Activated B cell treated with CpG ODN at 0.5 μM for 24 hours (primary cell): ENCODE measurements at regions not wholly inside any gene's neighbourhood (a gene's known extent, or its start where the extent isn't known, plus 50 kb on each side); places are given as distances from the start of the nearest gene placed in this dataset.

Source experiments
- ATAC-seq: fragments of 200-7000 bp; cut with Tn5 transposase; one replicate; pipeline ENCODE4 v1.10.0; 2021; ENCODE audit warnings: low read depth, mild to moderate bottlenecking, moderate library complexity
- CTCF ChIA-PET: fragments of 350-600 bp; sonication (Branson Sonifier 250); formaldehyde crosslinking; loops from one replicate; lab custom pipeline; 2021; ENCODE audit warnings: antibody characterized with exemption; lab: Charles Lee
- POLR2A ChIA-PET: fragments of 350-600 bp; sonication (Branson Sonifier 250); formaldehyde crosslinking; loops from one replicate; lab custom pipeline; 2021; ENCODE audit warnings: antibody characterized with exemption; lab: Charles Lee
- DNase-seq: peaks from one replicate; pipeline ENCODE4 v3.0.0; 2022
- H3K27ac Mint-ChIP-seq: one replicate; pipeline ENCODE4 v1.8.0; 2020; ENCODE audit warnings: mixed read lengths
- H3K27me3 Mint-ChIP-seq: one replicate; pipeline ENCODE4 v1.8.0; 2021; ENCODE audit warnings: mixed read lengths
- H3K36me3 Mint-ChIP-seq: one replicate; pipeline ENCODE4 v1.8.0; 2021; ENCODE audit warnings: low read depth, mixed read lengths
- H3K4me1 Mint-ChIP-seq: one replicate; pipeline ENCODE4 v1.8.0; 2021; ENCODE audit warnings: mixed read lengths
- H3K4me3 Mint-ChIP-seq: one replicate; pipeline ENCODE4 v1.8.0; 2020; ENCODE audit warnings: mild to moderate bottlenecking, mixed read lengths
- H3K9me3 Mint-ChIP-seq: one replicate; pipeline ENCODE4 v1.8.0; 2020; ENCODE audit warnings: mixed read lengths
- intact Hi-C: fragments of 100-400 bp; cut with micrococcal nuclease; formaldehyde crosslinking; loops from one replicate; pipeline ENCODE4 v1.15.1; 2024
- TF ChIP-seq, protein P1 (sequence below): fragments of 200-600 bp; IDR thresholded peaks from one replicate; pipeline ENCODE4 v1.8.0; 2022; ENCODE audit warnings: antibody characterized with exemption, mild to moderate bottlenecking

DNA sequence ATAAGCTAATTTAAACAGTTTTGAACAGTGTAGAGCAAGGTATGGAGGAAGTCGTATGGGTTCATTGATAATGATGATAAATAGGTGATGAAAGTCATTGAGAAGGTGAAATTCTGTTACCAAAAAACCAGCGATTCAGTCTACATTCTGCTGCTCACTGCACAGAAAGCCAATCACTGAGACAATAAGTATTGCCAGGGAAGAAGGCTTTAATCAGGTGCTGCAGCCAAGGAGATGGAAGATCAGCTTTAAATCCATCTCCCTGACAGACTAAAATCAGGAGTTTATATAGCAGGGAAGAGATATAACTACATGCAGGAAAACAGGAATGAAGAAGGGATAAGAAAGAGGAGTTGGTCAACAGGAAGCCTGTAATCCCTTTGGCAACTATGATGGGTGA is 361.3 kb upstream of the C1orf174 start:
- Mint-ChIP-seq H3K27me3 (peaks cover 3% of the 10 kb centered on the region), H3K4me3 (no peak overlapping the region), H3K9me3 (peaks cover 15% of the 10 kb centered on the region), H3K4me1 (no peaks in the 10 kb centered on the region), H3K36me3 (peaks cover 5% of the 10 kb centered on the region), H3K27ac (no peak overlapping the region)
- intact Hi-C loops: no loop called here
- TF ChIP-seq, protein P1, sequence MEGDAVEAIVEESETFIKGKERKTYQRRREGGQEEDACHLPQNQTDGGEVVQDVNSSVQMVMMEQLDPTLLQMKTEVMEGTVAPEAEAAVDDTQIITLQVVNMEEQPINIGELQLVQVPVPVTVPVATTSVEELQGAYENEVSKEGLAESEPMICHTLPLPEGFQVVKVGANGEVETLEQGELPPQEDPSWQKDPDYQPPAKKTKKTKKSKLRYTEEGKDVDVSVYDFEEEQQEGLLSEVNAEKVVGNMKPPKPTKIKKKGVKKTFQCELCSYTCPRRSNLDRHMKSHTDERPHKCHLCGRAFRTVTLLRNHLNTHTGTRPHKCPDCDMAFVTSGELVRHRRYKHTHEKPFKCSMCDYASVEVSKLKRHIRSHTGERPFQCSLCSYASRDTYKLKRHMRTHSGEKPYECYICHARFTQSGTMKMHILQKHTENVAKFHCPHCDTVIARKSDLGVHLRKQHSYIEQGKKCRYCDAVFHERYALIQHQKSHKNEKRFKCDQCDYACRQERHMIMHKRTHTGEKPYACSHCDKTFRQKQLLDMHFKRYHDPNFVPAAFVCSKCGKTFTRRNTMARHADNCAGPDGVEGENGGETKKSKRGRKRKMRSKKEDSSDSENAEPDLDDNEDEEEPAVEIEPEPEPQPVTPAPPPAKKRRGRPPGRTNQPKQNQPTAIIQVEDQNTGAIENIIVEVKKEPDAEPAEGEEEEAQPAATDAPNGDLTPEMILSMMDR: no peak
- ATAC-seq: no peak
- DNase-seq: no peak
- ChIA-PET CTCF (no interaction called here), POLR2A (no interaction called here)

DNA sequence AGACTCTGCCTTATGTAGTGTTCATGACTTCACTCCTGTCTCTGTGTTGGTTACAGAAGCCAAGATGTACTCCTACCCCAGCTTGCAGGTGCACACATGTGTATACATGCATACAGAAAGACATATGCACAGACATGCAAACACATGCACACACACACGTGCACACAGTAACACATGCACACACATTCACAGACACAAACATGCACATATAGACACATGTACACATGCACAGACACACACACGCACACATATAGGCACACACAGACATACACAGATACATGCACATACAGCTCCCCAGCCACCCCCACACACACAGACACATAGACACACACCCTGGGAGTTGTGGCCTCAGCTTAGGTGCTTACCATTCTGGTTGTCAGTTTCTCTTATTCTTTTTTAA is 362.6 kb upstream of the C1orf174 start:
- TF ChIP-seq, protein P1: no peak
- no peak overlapping the region for H3K27ac Mint-ChIP-seq
- peaks cover 3% of the 10 kb centered on the region for H3K27me3 Mint-ChIP-seq
- H3K4me1 Mint-ChIP-seq: peaks cover 6% of the 10 kb centered on the region
- ATAC-seq (no peak), DNase-seq (no peak)
- peaks cover 2% of the 10 kb centered on the region for H3K9me3 Mint-ChIP-seq
- ChIA-PET CTCF (no interaction called here), POLR2A (no interaction called here)
- H3K36me3 Mint-ChIP-seq: peaks cover 2% of the 10 kb centered on the region
- no peak overlapping the region for H3K4me3 Mint-ChIP-seq
- intact Hi-C loops: no loop called here

DNA sequence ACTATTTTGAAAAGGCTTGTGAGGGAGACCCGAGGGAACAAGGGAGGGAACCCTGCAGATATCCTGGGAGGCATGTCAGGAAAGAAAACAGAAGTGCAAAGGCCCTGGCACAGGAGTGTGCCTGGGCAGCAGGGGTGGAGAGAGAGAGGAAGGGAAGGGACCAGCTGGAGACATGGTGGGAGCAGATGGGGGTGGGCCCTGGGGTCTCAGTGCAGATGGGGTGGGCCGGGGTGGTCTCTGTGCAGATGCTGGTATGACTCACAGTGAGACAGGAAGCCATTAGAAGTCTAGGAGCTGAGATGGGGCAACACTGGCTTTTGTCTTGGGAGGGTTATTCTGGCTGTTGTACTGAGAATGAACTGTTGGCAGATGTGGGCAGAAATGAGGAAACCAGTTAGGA is 363.6 kb upstream of the C1orf174 start:
- H3K36me3 Mint-ChIP-seq: no peaks in the 10 kb centered on the region
- no peak for ATAC-seq
- H3K9me3 Mint-ChIP-seq: no peaks in the 10 kb centered on the region
- peaks cover 3% of the 10 kb centered on the region for H3K27me3 Mint-ChIP-seq
- intact Hi-C loops: no loop called here
- H3K4me1 Mint-ChIP-seq: peaks cover 6% of the 10 kb centered on the region
- ChIA-PET CTCF (no interaction called here), POLR2A (no interaction called here)
- TF ChIP-seq, protein P1: no peak
- H3K27ac Mint-ChIP-seq: no peak overlapping the region
- H3K4me3 Mint-ChIP-seq: no peak overlapping the region
- no peak for DNase-seq

DNA sequence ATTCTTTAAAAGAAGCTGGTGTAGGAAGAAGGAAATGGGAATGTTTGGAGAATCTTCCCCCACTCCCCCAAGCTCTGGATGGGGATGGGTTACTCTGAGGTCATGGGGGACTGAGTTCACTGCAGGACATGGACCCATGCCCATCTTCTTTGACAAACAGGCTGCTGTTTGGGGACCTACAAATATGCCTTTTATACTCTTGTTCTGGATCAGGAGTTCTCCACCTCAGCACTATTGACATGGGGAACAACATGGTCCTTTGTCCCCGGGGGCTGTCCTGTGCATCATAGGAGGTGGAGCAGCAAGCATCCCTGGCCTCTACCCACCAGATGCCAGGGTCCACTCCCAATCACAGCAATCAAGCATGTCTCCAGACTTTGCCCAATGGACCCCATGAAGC is 365.8 kb upstream of the C1orf174 start:
- Mint-ChIP-seq H3K4me3 (no peak overlapping the region), H3K4me1 (peaks cover 6% of the 10 kb centered on the region), H3K27ac (no peak overlapping the region), H3K27me3 (peaks cover 3% of the 10 kb centered on the region), H3K9me3 (no peaks in the 10 kb centered on the region), H3K36me3 (no peaks in the 10 kb centered on the region)
- DNase-seq (no peak), ATAC-seq (no peak)
- ChIA-PET CTCF (no interaction called here), POLR2A (no interaction called here)
- intact Hi-C loops: no loop called here
- TF ChIP-seq, protein P1: no peak

DNA sequence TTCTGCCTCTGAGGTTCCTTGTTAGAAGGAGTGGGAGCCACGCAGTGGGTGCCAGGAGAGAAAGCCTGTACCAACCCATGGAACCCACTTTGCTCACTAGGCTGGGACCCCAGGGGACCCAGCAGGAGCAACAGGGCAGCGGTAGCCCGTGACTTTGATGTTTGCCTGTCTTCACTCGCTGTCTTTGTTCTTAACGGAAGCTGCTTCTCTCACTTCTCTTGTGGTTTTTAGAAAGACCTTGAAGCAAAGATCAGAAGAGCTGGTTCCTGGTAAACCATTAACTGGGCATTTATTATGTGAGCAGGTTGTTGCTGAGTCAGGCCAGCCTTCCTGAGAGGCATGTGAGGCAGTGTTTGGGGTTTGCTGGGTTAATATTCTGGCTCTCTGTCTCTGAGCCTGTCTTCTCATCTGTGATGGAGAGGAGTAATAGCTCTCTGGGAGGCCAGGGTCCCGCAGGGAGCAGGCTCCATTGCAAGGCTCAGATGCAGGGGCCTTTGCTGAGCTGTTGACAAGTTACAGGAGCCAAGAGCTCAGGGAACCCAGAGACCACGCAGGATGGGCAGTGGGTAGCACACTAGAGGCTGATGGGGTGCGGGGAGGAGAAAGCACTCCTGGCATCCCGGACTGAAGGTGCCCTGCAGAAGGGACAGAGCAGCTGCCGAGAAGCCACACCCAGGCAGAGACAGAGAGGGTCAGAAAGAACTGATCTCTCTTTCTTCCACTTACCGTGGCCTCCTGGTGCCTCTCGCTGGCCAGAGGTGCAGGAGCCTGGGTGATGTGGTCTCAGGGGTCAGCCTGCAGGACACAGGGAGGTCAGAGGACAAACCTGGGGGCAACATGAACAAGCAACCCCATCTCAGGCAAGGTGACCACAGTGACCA is 367.5 kb upstream of the C1orf174 start:
- Mint-ChIP-seq H3K9me3 (no peaks in the 10 kb centered on the region), H3K4me1 (peaks cover 6% of the 10 kb centered on the region), H3K27ac (no peak overlapping the region), H3K36me3 (no peaks in the 10 kb centered on the region), H3K27me3 (peaks cover under 1% of the 10 kb centered on the region), H3K4me3 (no peak overlapping the region)
- no peak for DNase-seq
- intact Hi-C loops: no loop called here
- ATAC-seq: no peak
- TF ChIP-seq, protein P1: no peak
- ChIA-PET CTCF (no interaction called here), POLR2A (no interaction called here)
